Esophagus squamous epithelium (tissue), 5 donors: ENCODE measurements at regions not wholly inside any gene's neighbourhood (a gene's known extent, or its start where the extent isn't known, plus 50 kb on each side); places are given as distances from the start of the nearest gene placed in this dataset.

Experiments
- DNase-seq: peaks from one replicate; lab custom pipeline; 2025; lab: John Stamatoyannopoulos, UW
- H3K27ac ChIP-seq, 4 donors: fragments of 200-600 bp; sonication (generic); one replicate each; pipeline ENCODE4 v1.5.1; 2016 to 2019; ENCODE audit warnings: mild to moderate bottlenecking in 1 of 4
- H3K27me3 ChIP-seq, 4 donors: fragments of 200-600 bp; sonication (generic); 1 replicate in 3 of 4; 2 replicates in 1 of 4; pipeline versions ENCODE4 v1.5.1 to v1.6.0; 2017 to 2021; ENCODE audit warnings: antibody characterized with exemption in 1 of 4
- H3K36me3 ChIP-seq, 3 donors: fragments of 200-600 bp; sonication (generic); one replicate each; pipeline ENCODE4 v1.5.1; 2016 to 2019
- H3K4me1 ChIP-seq, 3 donors: fragments of 200-600 bp; sonication (generic); one replicate each; pipeline ENCODE4 v1.5.1; 2017 to 2019
- H3K4me3 ChIP-seq, 4 donors: fragments of 200-600 bp; sonication (generic); 1 replicate in 3 of 4; 2 replicates in 1 of 4; pipeline ENCODE4 v1.5.1; 2016 to 2019; ENCODE audit warnings: mild to moderate bottlenecking in 2 of 4, moderate library complexity in 1 of 4
- H3K9me3 ChIP-seq, 3 donors: fragments of 200-600 bp; sonication (generic); one replicate each; pipeline ENCODE4 v1.5.1; 2016 to 2019
- POLR2A ChIP-seq, 4 donors: fragments of 450-650 bp; IDR thresholded peaks; one replicate each; pipeline ENCODE4 v1.6.1; 2017; ENCODE audit warnings: antibody characterized with exemption in 4 of 4, mild to moderate bottlenecking in 4 of 4, moderate library complexity in 3 of 4
- WGBS, 2 donors: methylation state at CpG; one replicate each; pipeline ENCODE4 v1.1.5; 2018; 5-methylcytosine and 5-hydroxymethylcytosine counted together
- intact Hi-C: fragments of 100-400 bp; cut with DNase I; formaldehyde crosslinking; loops from one replicate; pipeline ENCODE4 v1.15.0; 2022
- TF ChIP-seq, protein P1 (sequence below), 6 experiments: fragments of 450-650 bp in 4 of 6; fragments of 200-600 bp in 2 of 6; sonication (generic) in 2 of 6; IDR thresholded peaks; one replicate each; pipeline ENCODE4 v1.5.1; 2016 to 2019; ENCODE audit warnings: antibody characterized with exemption in 6 of 6, mild to moderate bottlenecking in 4 of 6, moderate library complexity in 4 of 6
- donor health status: DM: yes; HTN: yes; CAD: no.

DNA sequence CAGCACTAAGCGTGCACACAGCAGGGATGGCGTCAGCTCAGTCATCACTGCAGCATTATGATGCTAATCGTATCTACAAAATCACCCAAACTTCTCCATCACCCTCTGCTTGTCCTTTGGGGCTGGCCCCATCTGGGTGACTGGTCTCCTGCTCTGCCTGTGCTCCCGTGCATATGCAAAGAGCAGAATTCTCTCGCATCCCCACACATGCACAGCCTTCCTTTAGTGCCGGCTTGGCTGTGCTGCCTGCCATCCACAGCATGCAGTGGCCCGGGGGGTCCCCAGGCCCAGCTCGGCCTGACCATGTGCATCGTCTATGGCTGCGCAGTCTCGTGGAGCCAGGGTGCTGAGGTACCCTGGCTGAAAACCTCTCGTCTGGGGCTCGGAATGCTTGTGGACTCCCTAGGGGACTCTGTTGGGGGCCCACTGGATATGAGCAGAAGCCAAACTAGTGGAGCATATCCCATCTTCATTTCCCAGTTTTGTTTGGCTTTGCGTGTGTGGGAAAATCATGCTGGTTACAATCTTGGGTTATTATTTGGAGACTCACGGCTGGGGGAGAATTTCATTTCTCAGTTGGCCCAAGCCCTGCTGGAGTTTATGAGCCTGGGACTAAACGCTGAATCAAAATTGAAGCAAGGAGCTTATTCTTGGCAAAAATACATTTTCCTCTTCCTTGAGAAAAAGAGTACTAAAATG lies 70.9 kb upstream of the HS6ST1 start:
- 82 to 89% methylated on average over 8 to 9 of the region's 16 CpGs for WGBS, 2 donors
- H3K9me3 ChIP-seq: no peaks in the 10 kb centered on the region
- no peaks in the 10 kb centered on the region for H3K27me3 ChIP-seq
- intact Hi-C loops: no loop called here
- no peak overlapping the region for H3K27ac ChIP-seq
- H3K4me3 ChIP-seq: no peak overlapping the region
- no peaks in the 10 kb centered on the region for H3K36me3 ChIP-seq
- TF ChIP-seq, protein P1, sequence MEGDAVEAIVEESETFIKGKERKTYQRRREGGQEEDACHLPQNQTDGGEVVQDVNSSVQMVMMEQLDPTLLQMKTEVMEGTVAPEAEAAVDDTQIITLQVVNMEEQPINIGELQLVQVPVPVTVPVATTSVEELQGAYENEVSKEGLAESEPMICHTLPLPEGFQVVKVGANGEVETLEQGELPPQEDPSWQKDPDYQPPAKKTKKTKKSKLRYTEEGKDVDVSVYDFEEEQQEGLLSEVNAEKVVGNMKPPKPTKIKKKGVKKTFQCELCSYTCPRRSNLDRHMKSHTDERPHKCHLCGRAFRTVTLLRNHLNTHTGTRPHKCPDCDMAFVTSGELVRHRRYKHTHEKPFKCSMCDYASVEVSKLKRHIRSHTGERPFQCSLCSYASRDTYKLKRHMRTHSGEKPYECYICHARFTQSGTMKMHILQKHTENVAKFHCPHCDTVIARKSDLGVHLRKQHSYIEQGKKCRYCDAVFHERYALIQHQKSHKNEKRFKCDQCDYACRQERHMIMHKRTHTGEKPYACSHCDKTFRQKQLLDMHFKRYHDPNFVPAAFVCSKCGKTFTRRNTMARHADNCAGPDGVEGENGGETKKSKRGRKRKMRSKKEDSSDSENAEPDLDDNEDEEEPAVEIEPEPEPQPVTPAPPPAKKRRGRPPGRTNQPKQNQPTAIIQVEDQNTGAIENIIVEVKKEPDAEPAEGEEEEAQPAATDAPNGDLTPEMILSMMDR (IDR thresholded peaks at IDR 0.05): no peak
- TF ChIP-seq POLR2A (IDR thresholded peaks at IDR 0.05): no peak
- peaks cover 0 to 34% (median 6%) of the 10 kb centered on the region in 3 donors for H3K4me1 ChIP-seq
- no peak for DNase-seq

DNA sequence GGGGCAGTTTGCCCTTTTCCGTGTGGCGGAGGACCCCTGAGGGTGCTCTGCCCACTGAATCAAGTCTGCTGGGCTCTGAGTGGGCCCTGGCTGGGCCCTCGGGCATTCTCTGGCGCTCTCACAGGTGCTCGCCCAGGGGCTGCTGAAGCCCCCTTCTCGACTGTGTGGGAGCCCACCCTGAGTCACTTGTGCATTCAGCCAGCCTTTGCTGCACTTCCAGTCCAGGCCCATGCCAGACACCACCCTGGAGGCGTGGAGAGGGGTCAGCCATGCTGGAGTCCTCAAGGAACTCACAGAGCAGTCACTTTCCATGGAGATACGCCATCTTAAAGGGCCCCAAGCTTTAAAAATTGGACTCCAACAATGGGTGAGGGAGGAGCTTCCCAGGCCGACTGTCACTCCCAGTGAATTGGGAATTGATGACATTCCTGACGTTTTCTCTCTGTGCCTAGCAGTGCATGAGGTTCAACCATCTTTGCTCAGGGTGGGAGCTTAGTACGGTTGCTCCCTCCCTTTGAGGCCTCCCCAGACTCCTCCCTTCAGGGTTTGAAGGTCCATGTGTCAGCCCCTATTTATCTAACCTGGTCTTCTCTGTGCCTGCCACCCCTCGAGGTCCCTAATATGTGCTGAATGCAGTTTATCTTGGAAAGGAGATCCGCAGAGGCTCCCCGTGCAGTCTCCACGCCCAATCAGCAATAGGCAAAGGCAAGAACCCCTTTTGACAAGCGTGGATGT lies 71.8 kb upstream of the HS6ST1 start:
- H3K36me3 ChIP-seq: no peaks in the 10 kb centered on the region
- WGBS, 2 donors: 79 to 83% methylated on average over 7 to 12 of the region's 16 CpGs
- H3K27me3 ChIP-seq: no peaks in the 10 kb centered on the region
- DNase-seq: no peak
- TF ChIP-seq, protein P1 (IDR thresholded peaks at IDR 0.05): no peak
- TF ChIP-seq POLR2A (IDR thresholded peaks at IDR 0.05): no peak
- H3K4me3 ChIP-seq: no peak overlapping the region
- peaks cover under 1 to 43% (median 10%) of the 10 kb centered on the region in 3 donors for H3K4me1 ChIP-seq
- peak overlapping the region in 1 of 4 donors; percentile 63 for H3K27ac ChIP-seq
- H3K9me3 ChIP-seq: no peaks in the 10 kb centered on the region
- intact Hi-C loops: no loop called here

DNA sequence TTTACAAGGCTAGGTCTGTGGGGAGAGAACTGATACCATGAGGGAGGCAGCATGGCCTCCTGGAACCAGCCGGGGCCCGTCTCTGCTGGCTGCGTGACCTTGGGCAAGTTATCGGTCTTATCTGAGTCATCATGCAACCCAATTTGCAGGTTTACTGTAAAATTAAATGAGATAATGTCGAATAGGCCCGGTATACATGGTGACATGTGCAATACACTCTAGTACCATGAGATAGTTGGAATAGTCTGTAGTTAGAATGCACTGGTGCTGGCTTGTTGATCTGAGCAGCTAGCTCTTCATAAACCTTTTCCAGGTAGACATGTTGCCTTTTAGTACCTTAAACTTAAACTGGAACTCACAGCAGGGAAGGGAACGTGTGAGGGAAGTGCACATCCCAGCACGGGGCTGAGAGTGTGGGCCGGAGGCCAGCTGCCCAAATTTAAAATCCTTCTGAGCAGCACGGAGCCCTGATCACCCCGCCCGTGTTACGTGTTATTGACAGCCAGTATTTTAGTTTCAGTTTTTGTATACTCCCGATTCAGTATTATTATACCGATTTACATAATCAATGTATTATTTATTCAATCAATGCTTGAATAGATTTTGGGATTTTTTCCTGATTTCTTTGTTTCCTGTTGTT lies 72.4 kb upstream of the HS6ST1 start:
- no peak for TF ChIP-seq POLR2A (IDR thresholded peaks at IDR 0.05)
- TF ChIP-seq, protein P1 (IDR thresholded peaks at IDR 0.05): no peak
- H3K4me3 ChIP-seq: peak overlapping the region in 3 of 4 donors; percentile 11 to 23 (median 11)
- peak overlapping the region in 3 of 4 donors; percentile 54 to 64 (median 63) for H3K27ac ChIP-seq

DNA sequence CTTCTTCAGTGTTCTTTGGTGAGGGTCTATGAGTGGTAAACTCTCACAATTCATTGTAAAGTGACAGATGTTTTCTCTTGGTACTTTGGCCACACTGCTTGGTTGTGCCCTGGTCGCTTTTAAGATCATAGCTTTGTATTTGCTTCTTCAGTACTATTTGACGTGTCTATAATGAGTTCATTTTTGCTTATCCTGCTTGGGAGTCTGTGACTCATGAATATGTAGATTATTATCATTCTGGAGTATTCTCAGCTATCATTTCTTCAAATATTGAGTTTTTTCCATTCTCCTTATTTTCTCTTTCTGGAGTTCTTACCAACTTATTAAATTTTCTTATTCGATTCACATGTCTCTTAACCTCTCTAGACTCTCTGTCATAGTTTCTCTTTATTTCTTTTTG lies 73.0 kb upstream of the HS6ST1 start:
- H3K4me3 ChIP-seq: peak overlapping the region in 2 of 4 donors; percentile 11 to 23
- H3K9me3 ChIP-seq: no peaks in the 10 kb centered on the region
- H3K27me3 ChIP-seq: no peaks in the 10 kb centered on the region
- peak overlapping the region in 3 of 4 donors; percentile 54 to 64 (median 63) for H3K27ac ChIP-seq
- WGBS, 2 donors: 60 to 84% methylated on average over 3 of the region's 3 CpGs
- intact Hi-C loops: no loop called here
- DNase-seq: no peak
- no peaks in the 10 kb centered on the region for H3K36me3 ChIP-seq
- TF ChIP-seq POLR2A (IDR thresholded peaks at IDR 0.05): no peak
- TF ChIP-seq, protein P1 (IDR thresholded peaks at IDR 0.05): no peak
- H3K4me1 ChIP-seq: peaks cover 8 to 56% (median 20%) of the 10 kb centered on the region in 3 donors

More for the DNA sequence above, 72.4 kb upstream of the HS6ST1 start:
- no peak for DNase-seq
- 28 to 57% methylated on average over 15 of the region's 15 CpGs for WGBS, 2 donors
- Histone ChIP-seq H3K36me3 (no peaks in the 10 kb centered on the region), H3K27me3 (no peaks in the 10 kb centered on the region), H3K4me1 (peaks cover 4 to 50% (median 15%) of the 10 kb centered on the region in 3 donors), H3K9me3 (no peaks in the 10 kb centered on the region)
- intact Hi-C loops: no loop called here
